Transverse colon (tissue), 3 donors: ENCODE measurements at regions not wholly inside any gene's neighbourhood (a gene's known extent, or its start where the extent isn't known, plus 50 kb on each side); places are given as distances from the start of the nearest gene placed in this dataset.

Source experiments
- CTCF ChIP-seq, 5 experiments: fragments of 200-600 bp in 3 of 5; fragments of 450-650 bp in 2 of 5; sonication (generic) in 3 of 5; IDR thresholded peaks; 1 replicate in 2 of 5; 2 replicates in 3 of 5; pipeline ENCODE4 v1.5.1; 2016 to 2017; ENCODE audit warnings: antibody characterized with exemption in 5 of 5, inconsistent platforms in 3 of 5, mild to moderate bottlenecking in 2 of 5, moderate library complexity in 1 of 5
- EP300 ChIP-seq: sonication (generic); formaldehyde crosslinking; IDR thresholded peaks from one replicate; pipeline ENCODE4 v1.6.1; 2017; ENCODE audit warnings: antibody characterized with exemption, low read depth

GRCh38 chr20:39607141-39607540, 645.0 kb downstream of the DHX35 start:
- no peak for TF ChIP-seq EP300
- no peak for TF ChIP-seq CTCF (IDR thresholded peaks at IDR 0.05)
